GM12878 (cell line): ENCODE measurements at regions not wholly inside any gene's neighbourhood (a gene's known extent, or its start where the extent isn't known, plus 50 kb on each side); places are given as distances from the start of the nearest gene placed in this dataset.

Source experiments
- ATF7 ChIP-seq: fragments of 450-650 bp; IDR thresholded peaks from 2 replicates; pipeline ENCODE4 v1.6.1; 2016; ENCODE audit warnings: low read depth, mild to moderate bottlenecking
- CREB1 ChIP-seq: IDR thresholded peaks from 2 replicates; pipeline ENCODE4 v1.6.1; 2012; ENCODE audit warnings: low read depth, mild to moderate bottlenecking, inconsistent platforms
- CTCF ChIP-seq, 3 experiments: IDR thresholded peaks in 2 of 3; conservative IDR thresholded peaks in 1 of 3; 2 replicates each; pipeline ENCODE4 v1.5.1; 2011; ENCODE audit warnings: low read depth in 3 of 3, low read length in 3 of 3, mild to moderate bottlenecking in 3 of 3, control low read depth in 2 of 3, moderate library complexity in 2 of 3, inconsistent platforms in 1 of 3, mixed read lengths in 1 of 3; ENCODE audit not compliant: control insufficient read depth in 2 of 3, insufficient read depth in 1 of 3; ENCODE audit errors: extremely low read depth in 1 of 3
- DPF2 ChIP-seq: fragments of 450-650 bp; IDR thresholded peaks from 2 replicates; pipeline ENCODE4 v1.6.1; 2017; ENCODE audit warnings: mild to moderate bottlenecking
- FOXK2 ChIP-seq: fragments of 450-650 bp; IDR thresholded peaks from 2 replicates; pipeline ENCODE4 v1.6.1; 2017; ENCODE audit warnings: mild to moderate bottlenecking, moderate library complexity
- KLF5 ChIP-seq: fragments of 450-650 bp; IDR thresholded peaks from 2 replicates; pipeline ENCODE4 v1.6.1; 2014; ENCODE audit warnings: mild to moderate bottlenecking; ENCODE audit not compliant: partially characterized antibody
- LARP7 ChIP-seq: fragments of 450-650 bp; IDR thresholded peaks from 2 replicates; pipeline ENCODE4 v1.6.1; 2017; ENCODE audit warnings: mild to moderate bottlenecking
- MYB ChIP-seq: fragments of 150-350 bp; IDR thresholded peaks from 2 replicates; pipeline ENCODE4 v1.6.1; 2014; ENCODE audit warnings: mild to moderate bottlenecking, low read depth, low read length, borderline replicate concordance
- POLR2AphosphoS5 ChIP-seq: IDR thresholded peaks from 2 replicates; pipeline ENCODE4 v1.6.1; 2011; ENCODE audit warnings: mild to moderate bottlenecking, low read length, inconsistent platforms
- RBBP5 ChIP-seq: fragments of 200-600 bp; sonication (generic); conservative IDR thresholded peaks from 2 replicates; pipeline ENCODE4 v1.6.1; 2016
- RUNX3 ChIP-seq: IDR thresholded peaks from 2 replicates; pipeline ENCODE4 v1.6.1; 2012; ENCODE audit warnings: low read length, inconsistent platforms
- SIN3A ChIP-seq: IDR thresholded peaks from 2 replicates; pipeline ENCODE4 v1.6.1; 2012; ENCODE audit warnings: low read depth, low read length, improper control_type of control experiment
- SMC3 ChIP-seq: IDR thresholded peaks from 2 replicates; pipeline ENCODE4 v1.6.1; 2011; ENCODE audit warnings: low read length, improper control_type of control experiment, borderline replicate concordance
- STAT3 ChIP-seq: IDR thresholded peaks from 2 replicates; pipeline ENCODE4 v1.6.1; 2011; ENCODE audit warnings: low read depth, low read length, improper control_type of control experiment
- SUZ12 ChIP-seq: fragments of 200-600 bp; sonication (generic); IDR thresholded peaks from one replicate; pipeline ENCODE4 v1.6.1; 2018; ENCODE audit warnings: antibody characterized with exemption, mild to moderate bottlenecking; ENCODE audit not compliant: unreplicated experiment
- YBX1 ChIP-seq: fragments of 450-650 bp; IDR thresholded peaks from 2 replicates; pipeline ENCODE4 v1.6.1; 2016; ENCODE audit warnings: antibody characterized with exemption
- ZNF207 ChIP-seq: fragments of 450-650 bp; IDR thresholded peaks from 2 replicates; pipeline ENCODE4 v1.6.1; 2014; ENCODE audit warnings: antibody characterized with exemption, mild to moderate bottlenecking, borderline replicate concordance
- TF ChIP-seq, protein P1 (sequence below): fragments of 450-650 bp; IDR thresholded peaks from 2 replicates; pipeline ENCODE4 v1.6.1; 2017; ENCODE audit warnings: mild to moderate bottlenecking, moderate library complexity
- TF ChIP-seq, protein P2 (sequence below): fragments of 450-650 bp; IDR thresholded peaks from 2 replicates; pipeline ENCODE4 v1.6.1; 2017; ENCODE audit warnings: mild to moderate bottlenecking
- TF ChIP-seq, protein P3 (sequence below): IDR thresholded peaks from 2 replicates; pipeline ENCODE4 v1.6.1; 2011; ENCODE audit warnings: low read depth, low read length, improper control_type of control experiment, borderline replicate concordance
- TF ChIP-seq, protein P4 (sequence below): fragments of 150-350 bp; IDR thresholded peaks from 2 replicates; pipeline ENCODE4 v1.6.1; 2016; ENCODE audit warnings: low read depth, low read length

DNA sequence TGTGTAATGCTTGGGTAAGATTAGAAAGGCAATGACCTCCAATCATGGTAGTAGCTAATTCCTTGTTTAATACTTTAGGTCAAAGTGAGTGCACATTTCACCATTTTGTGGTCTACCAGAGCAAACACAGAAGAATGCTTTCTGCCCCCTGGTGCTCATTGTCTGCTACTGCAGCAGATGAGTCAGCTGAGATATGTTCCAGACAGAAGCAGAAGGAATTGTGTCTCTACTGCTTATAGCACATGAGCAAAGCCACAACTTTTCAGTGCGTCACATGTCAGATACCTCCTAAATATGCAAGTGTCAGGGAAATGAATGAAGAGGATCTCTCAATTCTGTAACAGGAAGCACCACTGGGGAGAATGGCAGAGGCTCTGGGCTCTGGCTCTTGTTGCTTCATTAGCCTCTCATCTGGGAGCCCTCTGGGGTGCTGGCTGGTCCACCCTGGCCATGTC, 308.9 kb downstream of the ALDH8A1 start (continued):
- TF ChIP-seq, protein P1, sequence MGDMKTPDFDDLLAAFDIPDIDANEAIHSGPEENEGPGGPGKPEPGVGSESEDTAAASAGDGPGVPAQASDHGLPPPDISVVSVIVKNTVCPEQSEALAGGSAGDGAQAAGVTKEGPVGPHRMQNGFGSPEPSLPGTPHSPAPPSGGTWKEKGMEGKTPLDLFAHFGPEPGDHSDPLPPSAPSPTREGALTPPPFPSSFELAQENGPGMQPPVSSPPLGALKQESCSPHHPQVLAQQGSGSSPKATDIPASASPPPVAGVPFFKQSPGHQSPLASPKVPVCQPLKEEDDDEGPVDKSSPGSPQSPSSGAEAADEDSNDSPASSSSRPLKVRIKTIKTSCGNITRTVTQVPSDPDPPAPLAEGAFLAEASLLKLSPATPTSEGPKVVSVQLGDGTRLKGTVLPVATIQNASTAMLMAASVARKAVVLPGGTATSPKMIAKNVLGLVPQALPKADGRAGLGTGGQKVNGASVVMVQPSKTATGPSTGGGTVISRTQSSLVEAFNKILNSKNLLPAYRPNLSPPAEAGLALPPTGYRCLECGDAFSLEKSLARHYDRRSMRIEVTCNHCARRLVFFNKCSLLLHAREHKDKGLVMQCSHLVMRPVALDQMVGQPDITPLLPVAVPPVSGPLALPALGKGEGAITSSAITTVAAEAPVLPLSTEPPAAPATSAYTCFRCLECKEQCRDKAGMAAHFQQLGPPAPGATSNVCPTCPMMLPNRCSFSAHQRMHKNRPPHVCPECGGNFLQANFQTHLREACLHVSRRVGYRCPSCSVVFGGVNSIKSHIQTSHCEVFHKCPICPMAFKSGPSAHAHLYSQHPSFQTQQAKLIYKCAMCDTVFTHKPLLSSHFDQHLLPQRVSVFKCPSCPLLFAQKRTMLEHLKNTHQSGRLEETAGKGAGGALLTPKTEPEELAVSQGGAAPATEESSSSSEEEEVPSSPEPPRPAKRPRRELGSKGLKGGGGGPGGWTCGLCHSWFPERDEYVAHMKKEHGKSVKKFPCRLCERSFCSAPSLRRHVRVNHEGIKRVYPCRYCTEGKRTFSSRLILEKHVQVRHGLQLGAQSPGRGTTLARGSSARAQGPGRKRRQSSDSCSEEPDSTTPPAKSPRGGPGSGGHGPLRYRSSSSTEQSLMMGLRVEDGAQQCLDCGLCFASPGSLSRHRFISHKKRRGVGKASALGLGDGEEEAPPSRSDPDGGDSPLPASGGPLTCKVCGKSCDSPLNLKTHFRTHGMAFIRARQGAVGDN, result no peak
- TF ChIP-seq FOXK2 (no peak), MYB (no peak), SMC3 (peak; percentile 100), YBX1 (no peak), DPF2 (no peak), KLF5 (no peak), SIN3A (no peak), SUZ12 (no peak), STAT3 (no peak), ZNF207 (no peak), CREB1 (0 out of 2 replicates have a peak, but pooled peaks have one; percentile 20), RUNX3 (peak; percentile 92), LARP7 (no peak), RBBP5 (no peak), CTCF (IDR thresholded peaks at IDR 0.05 in 2 of 3, conservative IDR thresholded peaks at IDR 0.05 in 1 of 3; ENCODE audit: control insufficient read depth in 2 of 3, extremely low read depth in 1 of 3, insufficient read depth in 1 of 3, low read depth in 3 of 3, low read length in 3 of 3) (peak; percentile 89 to 98 (median 93); a peak in 5 of 6 replicates), ATF7 (no peak), POLR2AphosphoS5 (no peak)
- TF ChIP-seq, protein P2, sequence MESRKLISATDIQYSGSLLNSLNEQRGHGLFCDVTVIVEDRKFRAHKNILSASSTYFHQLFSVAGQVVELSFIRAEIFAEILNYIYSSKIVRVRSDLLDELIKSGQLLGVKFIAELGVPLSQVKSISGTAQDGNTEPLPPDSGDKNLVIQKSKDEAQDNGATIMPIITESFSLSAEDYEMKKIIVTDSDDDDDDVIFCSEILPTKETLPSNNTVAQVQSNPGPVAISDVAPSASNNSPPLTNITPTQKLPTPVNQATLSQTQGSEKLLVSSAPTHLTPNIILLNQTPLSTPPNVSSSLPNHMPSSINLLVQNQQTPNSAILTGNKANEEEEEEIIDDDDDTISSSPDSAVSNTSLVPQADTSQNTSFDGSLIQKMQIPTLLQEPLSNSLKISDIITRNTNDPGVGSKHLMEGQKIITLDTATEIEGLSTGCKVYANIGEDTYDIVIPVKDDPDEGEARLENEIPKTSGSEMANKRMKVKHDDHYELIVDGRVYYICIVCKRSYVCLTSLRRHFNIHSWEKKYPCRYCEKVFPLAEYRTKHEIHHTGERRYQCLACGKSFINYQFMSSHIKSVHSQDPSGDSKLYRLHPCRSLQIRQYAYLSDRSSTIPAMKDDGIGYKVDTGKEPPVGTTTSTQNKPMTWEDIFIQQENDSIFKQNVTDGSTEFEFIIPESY, result no peak
- TF ChIP-seq, protein P3, sequence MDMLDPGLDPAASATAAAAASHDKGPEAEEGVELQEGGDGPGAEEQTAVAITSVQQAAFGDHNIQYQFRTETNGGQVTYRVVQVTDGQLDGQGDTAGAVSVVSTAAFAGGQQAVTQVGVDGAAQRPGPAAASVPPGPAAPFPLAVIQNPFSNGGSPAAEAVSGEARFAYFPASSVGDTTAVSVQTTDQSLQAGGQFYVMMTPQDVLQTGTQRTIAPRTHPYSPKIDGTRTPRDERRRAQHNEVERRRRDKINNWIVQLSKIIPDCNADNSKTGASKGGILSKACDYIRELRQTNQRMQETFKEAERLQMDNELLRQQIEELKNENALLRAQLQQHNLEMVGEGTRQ, result no peak
- TF ChIP-seq, protein P4, sequence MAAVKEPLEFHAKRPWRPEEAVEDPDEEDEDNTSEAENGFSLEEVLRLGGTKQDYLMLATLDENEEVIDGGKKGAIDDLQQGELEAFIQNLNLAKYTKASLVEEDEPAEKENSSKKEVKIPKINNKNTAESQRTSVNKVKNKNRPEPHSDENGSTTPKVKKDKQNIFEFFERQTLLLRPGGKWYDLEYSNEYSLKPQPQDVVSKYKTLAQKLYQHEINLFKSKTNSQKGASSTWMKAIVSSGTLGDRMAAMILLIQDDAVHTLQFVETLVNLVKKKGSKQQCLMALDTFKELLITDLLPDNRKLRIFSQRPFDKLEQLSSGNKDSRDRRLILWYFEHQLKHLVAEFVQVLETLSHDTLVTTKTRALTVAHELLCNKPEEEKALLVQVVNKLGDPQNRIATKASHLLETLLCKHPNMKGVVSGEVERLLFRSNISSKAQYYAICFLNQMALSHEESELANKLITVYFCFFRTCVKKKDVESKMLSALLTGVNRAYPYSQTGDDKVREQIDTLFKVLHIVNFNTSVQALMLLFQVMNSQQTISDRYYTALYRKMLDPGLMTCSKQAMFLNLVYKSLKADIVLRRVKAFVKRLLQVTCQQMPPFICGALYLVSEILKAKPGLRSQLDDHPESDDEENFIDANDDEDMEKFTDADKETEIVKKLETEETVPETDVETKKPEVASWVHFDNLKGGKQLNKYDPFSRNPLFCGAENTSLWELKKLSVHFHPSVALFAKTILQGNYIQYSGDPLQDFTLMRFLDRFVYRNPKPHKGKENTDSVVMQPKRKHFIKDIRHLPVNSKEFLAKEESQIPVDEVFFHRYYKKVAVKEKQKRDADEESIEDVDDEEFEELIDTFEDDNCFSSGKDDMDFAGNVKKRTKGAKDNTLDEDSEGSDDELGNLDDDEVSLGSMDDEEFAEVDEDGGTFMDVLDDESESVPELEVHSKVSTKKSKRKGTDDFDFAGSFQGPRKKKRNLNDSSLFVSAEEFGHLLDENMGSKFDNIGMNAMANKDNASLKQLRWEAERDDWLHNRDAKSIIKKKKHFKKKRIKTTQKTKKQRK, result no peak
